ENCODE measurements at regions not wholly inside any gene's neighbourhood (a gene's known extent, or its start where the extent isn't known, plus 50 kb on each side); places are given as distances from the start of the nearest gene placed in this dataset.

DNA sequence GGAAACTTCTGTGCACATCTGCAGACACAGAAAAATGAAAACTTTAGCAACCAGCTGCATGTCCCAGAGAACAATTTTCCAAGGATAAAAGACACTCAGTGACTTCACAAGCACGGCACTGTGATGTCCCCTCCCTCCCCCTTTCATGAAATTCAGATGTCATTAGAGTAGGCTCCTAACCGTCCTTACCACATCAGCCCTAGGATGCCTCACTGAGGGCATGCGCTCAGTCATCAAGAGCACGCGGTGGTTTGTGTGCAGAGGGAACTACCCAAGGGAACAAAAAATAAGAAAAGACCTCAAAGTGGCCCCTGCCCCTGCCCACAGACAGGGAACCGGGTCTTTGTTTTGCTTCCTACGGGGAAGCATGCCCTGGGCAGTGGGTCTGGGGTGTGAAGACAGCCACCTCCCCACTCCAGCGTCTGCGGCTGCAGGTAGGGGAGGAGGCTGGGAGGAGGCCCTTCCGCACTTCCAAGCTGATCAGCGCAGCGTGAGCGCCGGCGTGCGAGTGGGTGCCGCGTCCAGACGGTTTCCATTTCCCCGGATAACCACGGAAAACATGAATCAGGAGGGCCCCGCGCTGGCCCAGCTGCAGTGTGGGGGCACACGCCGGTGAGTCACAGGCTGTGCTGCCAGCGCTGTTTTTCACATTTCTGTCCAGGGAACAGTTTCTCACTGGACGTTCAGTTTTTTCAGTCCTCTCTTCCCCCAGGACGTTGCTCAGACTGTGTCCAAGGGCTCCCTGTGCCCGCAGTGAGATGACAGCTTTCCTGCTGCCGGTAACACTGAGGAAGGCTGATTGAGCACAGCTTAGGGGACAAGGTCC lies 70.6 kb downstream of the COPS8 start:
- H3K4me3 Mint-ChIP-seq = peak overlapping the region in 1 of 8 donors; percentile 30
- H3K9me3 Mint-ChIP-seq = no peaks in the 10 kb centered on the region
- DNase-seq = no peak
- CTCF ChIA-PET (ENCODE audit: partially characterized antibody) = interaction anchor here (1.1 to 5.8 kb wide), 3 partner anchors 319 to 416 kb away, joined by 3 to 32 read pairs (median 3); no protein-coding TSS in a partner anchor
- peaks cover 1 to 3% of the 10 kb centered on the region in 2 donors for H3K27me3 Mint-ChIP-seq
- H3K36me3 Mint-ChIP-seq = no peaks in the 10 kb centered on the region
- Histone ChIP-seq H3K9me3 (ENCODE audit: control insufficient read depth in 1 of 2, low read length in 2 of 2) (no peaks in the 10 kb centered on the region), H3K36me3 (ENCODE audit: insufficient read depth, low read length) (no peaks in the 10 kb centered on the region), H3K4me1 (ENCODE audit: insufficient read depth, low read length) (no peaks in the 10 kb centered on the region), H3K4me3 (ENCODE audit: low read length in 2 of 2) (no peak overlapping the region), H3K27me3 (ENCODE audit: insufficient read depth, low read length) (no peaks in the 10 kb centered on the region), H3K27ac (ENCODE audit: low read depth, low read length) (no peak overlapping the region)
- H3K27ac Mint-ChIP-seq = no peak overlapping the region
- intact Hi-C loops (cut with micrococcal nuclease) = no loop called here
- POLR2A ChIA-PET (ENCODE audit: partially characterized antibody) = no interaction called here
- peaks cover 0 to 6% (median 2%) of the 10 kb centered on the region in 4 donors for H3K4me1 Mint-ChIP-seq

- H3K9me3 Mint-ChIP-seq = no peaks in the 10 kb centered on the region
- intact Hi-C loops (cut with micrococcal nuclease) = no loop called here
These were observed 71.4 kb downstream of the COPS8 start for GRCh38 chr2:237156857-237157779.

DNA sequence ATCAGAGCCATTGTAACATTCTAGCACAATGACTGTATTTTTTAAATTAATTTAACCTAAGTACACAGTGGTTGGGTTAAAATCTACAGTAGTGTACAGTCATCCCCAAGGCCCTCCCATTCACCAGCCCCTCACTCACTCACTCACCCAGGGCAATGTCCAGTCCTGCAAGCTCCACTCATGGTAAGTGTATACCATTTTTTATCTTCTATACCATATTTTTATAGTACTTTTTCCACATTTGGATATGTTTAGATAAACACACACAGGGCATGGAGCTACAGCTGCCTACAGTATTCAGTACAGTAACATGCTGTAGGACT lies 72.1 kb downstream of the COPS8 start:
- Mint-ChIP-seq H3K27me3 (peaks cover 1 to 3% of the 10 kb centered on the region in 2 donors), H3K4me3 (no peak overlapping the region), H3K9me3 (no peaks in the 10 kb centered on the region), H3K4me1 (peaks cover 0 to 6% (median 2%) of the 10 kb centered on the region in 4 donors), H3K36me3 (no peaks in the 10 kb centered on the region), H3K27ac (no peak overlapping the region)
- POLR2A ChIA-PET (ENCODE audit: partially characterized antibody) = no interaction called here
- Histone ChIP-seq H3K27me3 (ENCODE audit: insufficient read depth, low read length) (no peaks in the 10 kb centered on the region), H3K36me3 (ENCODE audit: insufficient read depth, low read length) (no peaks in the 10 kb centered on the region), H3K4me1 (ENCODE audit: insufficient read depth, low read length) (no peaks in the 10 kb centered on the region), H3K9me3 (ENCODE audit: control insufficient read depth in 1 of 2, low read length in 2 of 2) (no peaks in the 10 kb centered on the region), H3K27ac (ENCODE audit: low read depth, low read length) (no peak overlapping the region), H3K4me3 (ENCODE audit: low read length in 2 of 2) (no peak overlapping the region)
- CTCF ChIA-PET (ENCODE audit: partially characterized antibody) = interaction anchor here (5.8 kb wide), 1 partner anchor 414 kb away, joined by 32 read pairs; no protein-coding TSS in a partner anchor
- no peak for DNase-seq
- intact Hi-C loops (cut with micrococcal nuclease) = no loop called here

More at GRCh38 chr2:237156857-237157779, 71.4 kb downstream of the COPS8 start:
- no peaks in the 10 kb centered on the region for H3K36me3 ChIP-seq (ENCODE audit: insufficient read depth, low read length)
- no peaks in the 10 kb centered on the region for H3K4me1 ChIP-seq (ENCODE audit: insufficient read depth, low read length)
- Mint-ChIP-seq H3K27me3 (peaks cover 1 to 3% of the 10 kb centered on the region in 2 donors), H3K4me1 (peaks cover 0 to 6% (median 2%) of the 10 kb centered on the region in 4 donors), H3K4me3 (peak overlapping the region in 1 of 8 donors; percentile 30), H3K27ac (no peak overlapping the region), H3K36me3 (no peaks in the 10 kb centered on the region)
- no peak overlapping the region for H3K27ac ChIP-seq (ENCODE audit: low read depth, low read length)
- ChIA-PET CTCF (ENCODE audit: partially characterized antibody) (interaction anchor here (1.2 to 5.8 kb wide), 2 partner anchors 356 to 415 kb away, joined by 3 to 32 read pairs; no protein-coding TSS in a partner anchor), POLR2A (ENCODE audit: partially characterized antibody) (no interaction called here)
- no peak overlapping the region for H3K4me3 ChIP-seq (ENCODE audit: low read length in 2 of 2)
- no peaks in the 10 kb centered on the region for H3K9me3 ChIP-seq (ENCODE audit: control insufficient read depth in 1 of 2, low read length in 2 of 2)
- no peaks in the 10 kb centered on the region for H3K27me3 ChIP-seq (ENCODE audit: insufficient read depth, low read length)
- DNase-seq = no peak

DNA sequence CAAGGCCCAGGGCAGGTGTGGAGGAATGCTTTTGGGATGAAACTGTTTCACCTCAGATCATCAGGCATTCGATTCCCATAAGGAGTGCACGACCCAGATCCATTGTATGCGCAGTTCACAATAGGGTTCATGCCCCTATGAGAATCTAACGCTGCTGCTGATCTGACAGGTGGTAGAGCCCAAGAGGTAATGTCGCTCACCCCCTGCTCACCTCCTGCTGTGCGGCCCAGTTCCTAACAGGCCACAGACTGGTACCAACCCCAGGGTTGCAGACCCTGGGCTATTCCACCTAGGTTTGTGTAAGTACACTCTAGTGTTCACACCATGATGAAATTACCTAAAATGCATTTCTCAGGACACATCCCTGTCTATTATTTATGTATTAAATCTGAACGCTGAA lies 72.5 kb downstream of the COPS8 start:
- Histone ChIP-seq H3K36me3 (ENCODE audit: insufficient read depth, low read length) (no peaks in the 10 kb centered on the region), H3K9me3 (ENCODE audit: control insufficient read depth in 1 of 2, low read length in 2 of 2) (no peaks in the 10 kb centered on the region), H3K27ac (ENCODE audit: low read depth, low read length) (no peak overlapping the region), H3K4me3 (ENCODE audit: low read length in 2 of 2) (no peak overlapping the region), H3K27me3 (ENCODE audit: insufficient read depth, low read length) (no peaks in the 10 kb centered on the region), H3K4me1 (ENCODE audit: insufficient read depth, low read length) (no peaks in the 10 kb centered on the region)
- Mint-ChIP-seq H3K4me1 (peaks cover 0 to 6% (median 2%) of the 10 kb centered on the region in 4 donors), H3K27me3 (peaks cover 1 to 3% of the 10 kb centered on the region in 2 donors), H3K9me3 (no peaks in the 10 kb centered on the region), H3K4me3 (no peak overlapping the region), H3K27ac (no peak overlapping the region), H3K36me3 (no peaks in the 10 kb centered on the region)
- intact Hi-C loops (cut with micrococcal nuclease) = no loop called here
- ChIA-PET CTCF (ENCODE audit: partially characterized antibody) (interaction anchor here (5.8 kb wide), 1 partner anchor 414 kb away, joined by 32 read pairs; no protein-coding TSS in a partner anchor), POLR2A (ENCODE audit: partially characterized antibody) (no interaction called here)
- DNase-seq = no peak

GRCh38 chr2:237159006-237159911 lies 73.6 kb downstream of the COPS8 start:
- H3K36me3 ChIP-seq (ENCODE audit: insufficient read depth, low read length) = no peaks in the 10 kb centered on the region
- Mint-ChIP-seq H3K27me3 (peaks cover 0 to 1% of the 10 kb centered on the region in 2 donors), H3K4me1 (peaks cover 0 to 6% (median 2%) of the 10 kb centered on the region in 4 donors), H3K36me3 (no peaks in the 10 kb centered on the region), H3K4me3 (no peak overlapping the region), H3K9me3 (no peaks in the 10 kb centered on the region), H3K27ac (no peak overlapping the region)
- no peaks in the 10 kb centered on the region for H3K4me1 ChIP-seq (ENCODE audit: insufficient read depth, low read length)
- H3K9me3 ChIP-seq (ENCODE audit: control insufficient read depth in 1 of 2, low read length in 2 of 2) = no peaks in the 10 kb centered on the region
- CTCF ChIA-PET (ENCODE audit: partially characterized antibody) = interaction anchor here (1.6 kb wide), 1 partner anchor 316 kb away, joined by 5 read pairs; no protein-coding TSS in a partner anchor
- H3K27ac ChIP-seq (ENCODE audit: low read depth, low read length) = no peak overlapping the region
- POLR2A ChIA-PET (ENCODE audit: partially characterized antibody) = interaction anchor here (0.6 kb wide), 1 partner anchor 130 kb away, joined by 3 read pairs; no protein-coding TSS in a partner anchor
- no peak overlapping the region for H3K4me3 ChIP-seq (ENCODE audit: low read length in 2 of 2)
- intact Hi-C loops (cut with micrococcal nuclease) = no loop called here
- DNase-seq = no peak
- H3K27me3 ChIP-seq (ENCODE audit: insufficient read depth, low read length) = no peaks in the 10 kb centered on the region

GRCh38 chr2:237160271-237160919 lies 74.7 kb downstream of the COPS8 start:
- no peaks in the 10 kb centered on the region for H3K36me3 Mint-ChIP-seq

More at GRCh38 chr2:237160271-237160919, 74.7 kb downstream of the COPS8 start:
- peaks cover 3% of the 10 kb centered on the region for H3K27me3 ChIP-seq (ENCODE audit: insufficient read depth, low read length)
- CTCF ChIA-PET (ENCODE audit: partially characterized antibody) = no interaction called here
- H3K4me3 ChIP-seq (ENCODE audit: low read length in 2 of 2) = no peak overlapping the region
- no peaks in the 10 kb centered on the region for H3K9me3 Mint-ChIP-seq
- peaks cover 4 to 8% of the 10 kb centered on the region in 2 donors for H3K27me3 Mint-ChIP-seq
- no peak overlapping the region for H3K27ac Mint-ChIP-seq
- no peaks in the 10 kb centered on the region for H3K4me1 ChIP-seq (ENCODE audit: insufficient read depth, low read length)
- no peak overlapping the region for H3K27ac ChIP-seq (ENCODE audit: low read depth, low read length)
- peaks cover 0 to 6% (median 2%) of the 10 kb centered on the region in 4 donors for H3K4me1 Mint-ChIP-seq
- DNase-seq = no peak
- H3K4me3 Mint-ChIP-seq = no peak overlapping the region
- intact Hi-C loops (cut with micrococcal nuclease) = no loop called here
- no peaks in the 10 kb centered on the region for H3K9me3 ChIP-seq (ENCODE audit: control insufficient read depth in 1 of 2, low read length in 2 of 2)
- no peaks in the 10 kb centered on the region for H3K36me3 ChIP-seq (ENCODE audit: insufficient read depth, low read length)
- POLR2A ChIA-PET (ENCODE audit: partially characterized antibody) = no interaction called here
